ENCODE measurements at regions not wholly inside any gene's neighbourhood (a gene's known extent, or its start where the extent isn't known, plus 50 kb on each side); places are given as distances from the start of the nearest gene placed in this dataset.
"Not testable (repeated sequence)": the region's sequence is repeated elsewhere in the genome, so short reads cannot be mapped to it uniquely, and the experiment has no call there.

- DNase-seq: no peak
These were observed 248.7 kb downstream of the ARHGAP12 start for GRCh38 chr10:31679936-31680335.

GRCh38 chr10:31678575-31679516, 249.8 kb downstream of the ARHGAP12 start:
- DNase-seq: no peak

GRCh38 chr10:31678139-31678536, 250.5 kb downstream of the ARHGAP12 start:
- DNase-seq: no peak

- no peak for DNase-seq
These were observed 251.2 kb downstream of the ARHGAP12 start for GRCh38 chr10:31677195-31678138.

GRCh38 chr10:31675726-31676125, 252.9 kb downstream of the ARHGAP12 start:
- DNase-seq: no peak

- no peak for DNase-seq
These were observed 259.3 kb downstream of the ARHGAP12 start for GRCh38 chr10:31669357-31669756.

GRCh38 chr10:31668326-31668725, 260.3 kb downstream of the ARHGAP12 start:
- DNase-seq: peak; percentile 62

GRCh38 chr10:31665764-31666279, 262.8 kb downstream of the ARHGAP12 start:
- DNase-seq: not testable (repeated sequence)

- no peak for DNase-seq
These were observed 263.8 kb downstream of the ARHGAP12 start for GRCh38 chr10:31664803-31665202.

- DNase-seq: not testable (repeated sequence)
These were observed 264.6 kb downstream of the ARHGAP12 start for GRCh38 chr10:31664071-31664470.

GRCh38 chr10:31660300-31660699, 268.3 kb downstream of the ARHGAP12 start:
- DNase-seq: no peak

GRCh38 chr10:31659665-31660064, 269.0 kb downstream of the ARHGAP12 start:
- DNase-seq: no peak

GRCh38 chr10:31657434-31657872, 271.2 kb downstream of the ARHGAP12 start:
- no peak for DNase-seq

- DNase-seq: no peak
These were observed 271.7 kb downstream of the ARHGAP12 start for GRCh38 chr10:31656851-31657433.

GRCh38 chr10:31652038-31652437, 276.6 kb downstream of the ARHGAP12 start:
- DNase-seq: no peak

GRCh38 chr10:31650010-31650409, 278.6 kb downstream of the ARHGAP12 start:
- no peak for DNase-seq

- no peak for DNase-seq
These were observed 279.7 kb downstream of the ARHGAP12 start for GRCh38 chr10:31648966-31649365.

- DNase-seq: no peak
These were observed 280.8 kb downstream of the ARHGAP12 start for GRCh38 chr10:31647861-31648260.

GRCh38 chr10:31646519-31646918, 282.1 kb downstream of the ARHGAP12 start:
- no peak for DNase-seq

- DNase-seq: no peak
These were observed 282.8 kb downstream of the ARHGAP12 start for GRCh38 chr10:31645786-31646185.

- DNase-seq: peak; percentile 15
These were observed 283.5 kb downstream of the ARHGAP12 start for GRCh38 chr10:31644931-31645633.

- DNase-seq: no peak
These were observed 286.4 kb downstream of the ARHGAP12 start for GRCh38 chr10:31642281-31642680.

Data from inflammatory macrophage treated with lipopolysaccharide for 4 hours (primary cell).